GM18502 (cell line): ENCODE measurements at regions not wholly inside any gene's neighbourhood (a gene's known extent, or its start where the extent isn't known, plus 50 kb on each side); places are given as distances from the start of the nearest gene placed in this dataset.

Experiments used
- ATAC-seq: cut with Tn5 transposase; IDR thresholded peaks from one replicate; pipeline ENCODE4 v1.9.1; 2021; ENCODE audit warnings: mild to moderate bottlenecking; ENCODE audit not compliant: unreplicated experiment, poor library complexity

- ATAC-seq = no peak
Measured at GRCh38 chr20:48090314-48090713, 305.0 kb upstream of the SULF2 start.

GRCh38 chr20:48080583-48080982, 295.3 kb upstream of the SULF2 start:
- no peak for ATAC-seq

DNA sequence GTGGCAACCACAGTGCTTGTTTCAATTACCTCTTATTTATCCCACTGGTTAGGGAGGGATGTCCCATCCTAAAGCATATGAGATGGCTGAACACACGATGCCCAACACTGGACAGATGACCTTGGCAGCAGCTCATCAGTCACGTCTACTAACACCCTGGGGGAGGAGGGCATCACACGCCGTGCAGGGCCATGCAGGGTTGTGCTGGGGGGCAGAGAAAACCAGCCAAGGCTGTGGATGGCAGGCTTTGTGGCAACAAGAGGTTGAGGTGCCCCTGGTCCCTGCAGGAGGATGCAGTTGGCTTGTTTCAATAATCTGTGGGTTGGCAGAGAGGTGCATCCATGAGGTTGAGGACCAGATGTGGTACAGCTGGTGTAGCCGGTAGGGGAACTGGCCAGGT, 293.7 kb upstream of the SULF2 start:
- no peak for ATAC-seq

DNA sequence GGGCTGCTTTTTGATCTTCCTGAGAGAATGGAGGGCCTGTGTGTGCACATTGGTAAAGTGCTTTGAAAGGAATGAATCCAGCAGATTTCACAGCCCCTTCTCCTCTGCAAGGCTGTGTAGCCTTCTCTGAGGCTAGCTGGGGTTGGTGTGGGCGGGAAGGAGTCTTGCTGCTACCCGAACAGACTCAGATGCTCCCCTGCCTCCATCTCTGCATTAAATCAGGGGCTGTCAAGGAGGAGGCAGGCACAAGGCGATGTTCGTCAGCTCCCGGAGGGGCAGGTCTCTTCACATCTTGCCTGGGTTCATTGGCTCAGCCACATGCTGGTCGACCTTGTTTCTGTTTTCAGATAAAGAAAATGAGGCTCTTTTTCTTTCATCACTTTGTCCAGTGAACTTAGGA, 291.5 kb upstream of the SULF2 start:
- no peak for ATAC-seq

DNA sequence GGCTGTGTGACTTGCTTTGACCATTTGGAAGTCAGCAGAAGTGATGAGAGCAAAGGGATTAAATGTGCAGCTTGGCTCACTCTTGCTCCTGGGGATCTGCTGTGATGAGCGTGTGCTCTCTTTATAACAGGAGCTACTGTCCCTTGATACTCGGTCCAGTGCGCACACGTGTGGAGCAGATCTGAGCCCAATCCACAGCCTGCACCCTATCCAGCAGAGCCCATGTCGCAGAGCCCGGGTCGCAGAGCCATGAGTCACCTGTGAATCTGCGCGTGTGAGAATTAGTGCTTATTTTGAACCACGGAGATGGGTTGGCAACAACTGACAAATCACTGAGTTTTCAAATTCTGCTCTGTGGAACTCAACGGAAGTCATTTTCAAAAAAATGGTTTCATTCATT, 291.0 kb upstream of the SULF2 start:
- no peak for ATAC-seq

DNA sequence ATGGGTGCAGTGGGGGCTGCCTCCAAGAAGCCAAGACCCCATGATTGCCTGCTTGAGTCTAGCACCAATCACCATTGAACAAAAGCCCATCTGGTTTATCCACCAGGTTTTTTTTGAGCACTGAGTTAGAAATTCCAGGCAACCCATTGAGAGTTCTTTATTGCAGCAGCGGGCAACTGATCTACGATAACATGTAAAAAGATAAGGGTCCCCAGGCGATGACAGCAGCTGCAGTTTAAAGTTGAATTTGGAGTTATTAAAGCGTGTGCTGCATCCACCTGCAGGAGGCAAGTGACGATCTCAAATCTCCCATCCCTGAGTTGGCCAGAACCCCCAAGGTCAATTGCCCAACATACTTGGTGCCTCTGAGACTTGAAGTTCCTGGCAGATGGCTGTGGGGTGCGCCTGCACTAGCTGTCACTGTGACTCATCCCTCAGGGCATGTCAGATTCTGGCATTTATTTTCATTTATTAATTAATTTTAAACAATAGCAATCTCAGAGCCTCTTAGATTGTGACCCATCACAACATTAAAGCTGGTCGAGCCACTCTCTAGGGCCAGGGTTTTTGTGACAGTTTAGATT, 290.4 kb upstream of the SULF2 start:
- ATAC-seq = no peak

- no peak for ATAC-seq
Measured at GRCh38 chr20:48070991-48071652, 285.8 kb upstream of the SULF2 start.

- no peak for ATAC-seq
Measured at GRCh38 chr20:48069596-48069995, 284.3 kb upstream of the SULF2 start.

- no peak for ATAC-seq
Measured at GRCh38 chr20:48066851-48067250, 281.6 kb upstream of the SULF2 start.

DNA sequence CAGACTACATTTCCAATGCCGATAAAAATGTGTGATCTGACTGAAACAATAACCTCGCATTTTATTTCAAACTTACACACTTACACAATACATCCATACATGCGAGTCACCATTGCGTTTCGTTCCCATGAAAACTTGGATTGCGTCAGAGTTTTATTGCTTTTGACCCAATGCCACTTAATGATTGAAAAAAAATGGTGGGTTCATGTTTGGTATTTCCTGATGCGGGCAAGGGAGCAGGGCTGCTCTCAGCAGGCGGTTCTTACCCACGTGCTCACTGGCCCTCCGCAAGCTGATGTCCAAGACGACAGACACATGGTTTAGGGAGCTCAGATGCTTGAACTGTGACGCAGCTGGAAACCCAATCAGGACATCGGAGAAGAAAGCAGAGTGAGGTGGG, 281.0 kb upstream of the SULF2 start:
- no peak for ATAC-seq

- ATAC-seq = no peak
Measured at GRCh38 chr20:48065833-48066232, 280.6 kb upstream of the SULF2 start.

DNA sequence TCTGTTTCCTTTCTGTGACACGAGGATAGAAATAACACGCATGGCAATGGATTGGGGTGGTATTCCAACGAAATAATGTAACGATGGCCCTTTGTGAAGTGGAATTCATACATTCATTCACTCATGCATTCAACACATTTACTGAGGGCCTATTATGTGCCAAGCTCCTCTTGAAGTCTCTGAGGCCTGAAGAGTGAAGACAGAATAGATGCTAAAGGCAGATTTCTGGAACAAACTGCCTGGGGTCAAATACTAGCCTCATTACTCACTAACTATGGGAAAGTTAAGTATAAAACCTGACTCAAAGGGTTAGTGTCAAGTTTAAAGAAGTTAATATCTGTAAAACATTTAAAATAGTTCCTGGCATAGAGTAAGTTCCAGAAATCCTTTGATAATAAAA, 279.6 kb upstream of the SULF2 start:
- ATAC-seq = no peak

DNA sequence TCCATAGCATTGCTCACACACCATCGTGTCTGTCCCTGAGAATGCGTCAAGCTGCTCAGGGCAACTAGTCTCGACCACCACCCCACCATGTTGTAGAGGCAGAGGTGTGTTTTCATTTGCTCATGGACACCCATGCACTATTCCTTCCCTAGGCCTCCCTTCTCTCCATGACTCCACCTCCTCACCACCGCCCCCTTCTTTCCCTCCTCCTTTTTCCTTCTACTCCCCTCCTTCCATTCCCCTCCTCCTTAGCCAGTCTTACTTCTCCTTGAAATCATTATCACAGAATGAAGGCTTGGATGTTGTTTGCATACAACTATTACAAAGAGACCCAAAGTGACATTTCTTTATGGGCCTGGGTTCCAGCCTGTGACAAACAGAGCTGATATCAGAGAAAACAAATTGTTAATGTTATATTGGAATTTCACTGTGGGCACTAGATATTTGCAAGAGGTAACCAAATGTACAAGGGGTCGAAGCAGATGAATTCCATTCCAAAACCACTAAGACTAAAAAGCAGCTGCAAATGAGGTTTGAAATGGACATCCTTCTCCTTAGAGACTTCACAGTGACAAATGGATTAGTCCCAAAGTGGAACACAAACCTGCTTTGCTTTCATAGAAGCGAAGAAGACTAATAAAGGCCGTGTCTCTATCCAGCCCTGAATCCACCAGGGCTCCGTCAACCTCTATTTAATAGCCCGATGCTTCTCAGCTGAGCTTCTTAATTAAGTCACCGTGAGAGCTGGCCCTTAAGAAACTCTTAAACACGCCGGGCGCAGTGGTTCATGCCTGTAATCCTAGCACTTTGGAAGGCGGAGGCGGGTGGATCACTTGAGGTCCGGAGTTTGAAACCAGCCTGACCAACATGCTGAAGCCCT, 275.8 kb upstream of the SULF2 start:
- ATAC-seq = no peak

DNA sequence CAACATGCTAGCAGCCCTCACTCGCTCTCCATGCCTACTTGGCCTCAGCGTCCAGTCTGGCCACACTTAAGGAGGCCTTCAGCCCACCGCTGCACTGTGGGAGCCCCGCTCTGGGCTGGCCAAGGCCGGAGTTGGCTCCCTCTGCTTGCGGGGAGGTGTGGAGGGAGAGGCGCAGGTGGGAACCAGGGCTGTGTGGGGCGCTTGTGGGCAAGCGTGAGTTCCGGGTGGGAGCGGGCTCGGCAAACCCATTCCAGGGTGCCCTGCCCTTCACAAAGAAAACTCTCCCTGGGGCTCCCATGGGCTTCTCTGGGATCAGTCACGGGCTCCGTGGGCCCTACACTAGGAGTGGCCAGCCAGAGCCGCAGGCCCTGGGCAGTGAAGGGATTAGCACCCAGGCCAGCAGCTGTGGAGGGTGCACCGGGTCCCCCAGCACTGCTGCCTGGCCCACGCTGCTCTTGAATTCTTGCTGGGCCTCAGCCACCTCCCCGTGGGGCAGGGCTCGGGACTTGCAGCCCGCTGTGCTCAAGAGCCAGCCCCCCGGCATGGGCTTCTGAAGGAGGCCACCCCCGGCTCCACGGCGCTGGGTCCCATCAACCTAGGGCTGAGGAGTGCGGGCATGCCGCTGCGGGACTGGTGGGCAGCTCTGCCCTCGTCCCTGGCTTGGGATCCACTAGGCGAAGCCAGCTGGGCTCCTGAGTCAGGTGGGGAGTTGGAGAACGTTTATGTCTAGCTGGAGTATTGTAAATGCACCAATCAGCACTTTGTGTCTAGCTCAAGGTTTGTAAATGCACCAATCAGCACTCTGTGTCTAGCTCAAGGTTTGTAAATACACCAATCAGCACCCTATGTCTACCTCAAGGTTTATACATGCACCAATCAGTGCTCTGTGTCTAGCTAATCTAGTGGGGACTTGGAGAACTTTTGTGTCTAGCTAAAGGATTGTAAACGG, 273.6 kb upstream of the SULF2 start:
- ATAC-seq = no peak

- ATAC-seq = no peak
Measured at GRCh38 chr20:48057739-48058138, 272.5 kb upstream of the SULF2 start.

- ATAC-seq = no peak
Measured at GRCh38 chr20:48057251-48057650, 272.0 kb upstream of the SULF2 start.

GRCh38 chr20:48056218-48056617, 270.9 kb upstream of the SULF2 start:
- no peak for ATAC-seq

DNA sequence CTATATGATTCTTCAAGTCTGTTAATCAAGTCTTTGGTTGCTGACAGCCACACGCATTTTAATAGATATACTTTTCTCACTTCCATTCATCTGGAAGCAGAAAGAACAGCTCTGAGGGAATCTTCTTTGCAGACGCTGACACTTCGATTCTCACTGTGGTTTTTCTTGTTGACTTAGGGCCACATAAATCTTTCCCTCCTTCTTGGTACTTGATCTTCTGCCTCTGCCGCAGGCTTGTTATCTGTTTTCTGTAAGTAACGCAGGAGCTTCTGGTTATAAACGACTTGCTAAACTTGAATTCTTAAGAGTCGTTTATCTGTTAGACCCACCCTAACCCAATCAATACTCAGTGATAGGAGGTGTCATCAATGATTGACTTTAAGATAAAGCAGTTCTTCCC, 268.8 kb upstream of the SULF2 start:
- no peak for ATAC-seq

GRCh38 chr20:48052475-48052835, 267.2 kb upstream of the SULF2 start:
- ATAC-seq = no peak

GRCh38 chr20:48051794-48052474, 266.7 kb upstream of the SULF2 start:
- ATAC-seq = no peak
